Panc1 (cell line): ENCODE measurements at regions not wholly inside any gene's neighbourhood (a gene's known extent, or its start where the extent isn't known, plus 50 kb on each side); places are given as distances from the start of the nearest gene placed in this dataset.

ENCODE experiments used
- CTCF ChIP-seq: fragments of 450-650 bp; IDR thresholded peaks from 2 replicates; pipeline ENCODE4 v1.5.1; 2017; ENCODE audit warnings: mild to moderate bottlenecking
- SIN3A ChIP-seq: IDR thresholded peaks from 2 replicates; pipeline ENCODE4 v1.6.1; 2012; ENCODE audit warnings: low read depth, mild to moderate bottlenecking, low read length, moderate library complexity, borderline replicate concordance; ENCODE audit not compliant: insufficient read depth

- TF ChIP-seq SIN3A (no peak), CTCF (no peak)
Measured at GRCh38 chr6:67121115-67121514, 1414.1 kb upstream of the EYS start.
